ENCODE measurements at regions not wholly inside any gene's neighbourhood (a gene's known extent, or its start where the extent isn't known, plus 50 kb on each side); places are given as distances from the start of the nearest gene placed in this dataset.

DNA sequence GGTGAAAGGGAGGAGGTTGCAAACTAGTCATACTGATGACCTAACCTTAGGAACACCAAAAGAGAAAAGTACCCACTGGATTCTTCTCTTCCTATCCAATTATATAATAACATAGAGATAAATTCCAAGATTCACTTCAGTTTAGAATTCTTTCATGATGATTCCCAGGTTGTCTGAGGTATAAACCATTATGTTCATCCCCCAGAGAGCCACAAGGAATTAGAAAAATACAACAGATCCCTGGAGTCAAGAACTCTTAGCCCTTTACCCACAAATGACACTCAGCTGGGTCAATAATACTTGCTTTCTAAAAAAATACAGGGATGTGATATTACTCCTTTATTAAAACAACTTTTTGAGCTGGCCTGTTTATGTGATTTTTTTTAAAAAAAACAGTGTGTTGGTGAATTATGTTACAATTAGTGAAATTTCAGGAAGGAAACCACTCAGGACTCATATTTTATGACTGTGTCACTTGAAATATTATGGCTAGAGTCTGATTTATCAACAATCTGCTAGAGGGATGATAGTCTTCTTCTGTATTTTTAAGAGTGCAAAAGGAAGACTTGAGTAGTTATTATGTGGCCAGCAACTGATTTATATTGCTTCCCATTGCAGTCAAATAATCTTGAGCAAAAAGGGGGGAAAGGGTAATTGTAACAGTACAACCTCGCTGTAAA is 338.2 kb downstream of the NFIB start:
- Histone ChIP-seq H3K9me3 (ENCODE audit: control insufficient read depth, insufficient read depth, low read depth, low read length) (no peaks in the 10 kb centered on the region), H3K36me3 (ENCODE audit: control insufficient read depth in 2 of 2, insufficient read depth in 1 of 2, low read length in 2 of 2) (no peaks in the 10 kb centered on the region), H3K4me1 (ENCODE audit: control insufficient read depth, insufficient read depth, low read length) (peaks cover 25% of the 10 kb centered on the region), H3K27ac (ENCODE audit: extremely low read depth, low read depth, low read length) (no peak overlapping the region), H3K4me3 (ENCODE audit: low read depth, low read length) (no peak overlapping the region)
- POLR2A ChIA-PET = no interaction called here
- TF ChIP-seq, protein P1, sequence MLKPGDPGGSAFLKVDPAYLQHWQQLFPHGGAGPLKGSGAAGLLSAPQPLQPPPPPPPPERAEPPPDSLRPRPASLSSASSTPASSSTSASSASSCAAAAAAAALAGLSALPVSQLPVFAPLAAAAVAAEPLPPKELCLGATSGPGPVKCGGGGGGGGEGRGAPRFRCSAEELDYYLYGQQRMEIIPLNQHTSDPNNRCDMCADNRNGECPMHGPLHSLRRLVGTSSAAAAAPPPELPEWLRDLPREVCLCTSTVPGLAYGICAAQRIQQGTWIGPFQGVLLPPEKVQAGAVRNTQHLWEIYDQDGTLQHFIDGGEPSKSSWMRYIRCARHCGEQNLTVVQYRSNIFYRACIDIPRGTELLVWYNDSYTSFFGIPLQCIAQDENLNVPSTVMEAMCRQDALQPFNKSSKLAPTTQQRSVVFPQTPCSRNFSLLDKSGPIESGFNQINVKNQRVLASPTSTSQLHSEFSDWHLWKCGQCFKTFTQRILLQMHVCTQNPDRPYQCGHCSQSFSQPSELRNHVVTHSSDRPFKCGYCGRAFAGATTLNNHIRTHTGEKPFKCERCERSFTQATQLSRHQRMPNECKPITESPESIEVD (tag by site-specific recombination; IDR thresholded peaks at IDR 0.05) = no peak
- no peak for TF ChIP-seq ZNF501 (tag by site-specific recombination; IDR thresholded peaks at IDR 0.05)
- TF ChIP-seq ZNF138 (tag by site-specific recombination; IDR thresholded peaks at IDR 0.05; ENCODE audit: borderline replicate concordance) = no peak
- TF ChIP-seq, protein P2, sequence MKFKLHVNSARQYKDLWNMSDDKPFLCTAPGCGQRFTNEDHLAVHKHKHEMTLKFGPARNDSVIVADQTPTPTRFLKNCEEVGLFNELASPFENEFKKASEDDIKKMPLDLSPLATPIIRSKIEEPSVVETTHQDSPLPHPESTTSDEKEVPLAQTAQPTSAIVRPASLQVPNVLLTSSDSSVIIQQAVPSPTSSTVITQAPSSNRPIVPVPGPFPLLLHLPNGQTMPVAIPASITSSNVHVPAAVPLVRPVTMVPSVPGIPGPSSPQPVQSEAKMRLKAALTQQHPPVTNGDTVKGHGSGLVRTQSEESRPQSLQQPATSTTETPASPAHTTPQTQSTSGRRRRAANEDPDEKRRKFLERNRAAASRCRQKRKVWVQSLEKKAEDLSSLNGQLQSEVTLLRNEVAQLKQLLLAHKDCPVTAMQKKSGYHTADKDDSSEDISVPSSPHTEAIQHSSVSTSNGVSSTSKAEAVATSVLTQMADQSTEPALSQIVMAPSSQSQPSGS (tag by site-specific recombination; IDR thresholded peaks at IDR 0.05; ENCODE audit: low read depth) = no peak
- no peak for TF ChIP-seq BCL11A (tag by site-specific recombination; IDR thresholded peaks at IDR 0.05; ENCODE audit: low read depth)
- TF ChIP-seq, protein P3, sequence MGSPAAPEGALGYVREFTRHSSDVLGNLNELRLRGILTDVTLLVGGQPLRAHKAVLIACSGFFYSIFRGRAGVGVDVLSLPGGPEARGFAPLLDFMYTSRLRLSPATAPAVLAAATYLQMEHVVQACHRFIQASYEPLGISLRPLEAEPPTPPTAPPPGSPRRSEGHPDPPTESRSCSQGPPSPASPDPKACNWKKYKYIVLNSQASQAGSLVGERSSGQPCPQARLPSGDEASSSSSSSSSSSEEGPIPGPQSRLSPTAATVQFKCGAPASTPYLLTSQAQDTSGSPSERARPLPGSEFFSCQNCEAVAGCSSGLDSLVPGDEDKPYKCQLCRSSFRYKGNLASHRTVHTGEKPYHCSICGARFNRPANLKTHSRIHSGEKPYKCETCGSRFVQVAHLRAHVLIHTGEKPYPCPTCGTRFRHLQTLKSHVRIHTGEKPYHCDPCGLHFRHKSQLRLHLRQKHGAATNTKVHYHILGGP (tag by site-specific recombination; IDR thresholded peaks at IDR 0.05) = no peak
- TF ChIP-seq SP3 (tag by site-specific recombination; IDR thresholded peaks at IDR 0.05) = no peak
- TF ChIP-seq ZNF23 (tag by site-specific recombination; IDR thresholded peaks at IDR 0.05; ENCODE audit: borderline replicate concordance) = no peak
- TF ChIP-seq ZEB2 (tag by site-specific recombination; IDR thresholded peaks at IDR 0.05) = no peak
- TF ChIP-seq ZNF48 (tag by site-specific recombination; IDR thresholded peaks at IDR 0.05) = no peak
- no peak for TF ChIP-seq ZNF530 (tag by site-specific recombination; IDR thresholded peaks at IDR 0.05; ENCODE audit: low read depth)
- no peak for TF ChIP-seq ZNF174 (tag by site-specific recombination; IDR thresholded peaks at IDR 0.05)
- TF ChIP-seq ZSCAN16 (tag by site-specific recombination; IDR thresholded peaks at IDR 0.05) = no peak
- no peak for TF ChIP-seq PRDM1 (tag by site-specific recombination; IDR thresholded peaks at IDR 0.05)
- TF ChIP-seq GLIS1 (tag by site-specific recombination; IDR thresholded peaks at IDR 0.05) = no peak
- CTCF ChIA-PET = interaction anchor here (0.6 kb wide), 1 partner anchor 365 kb away, joined by 3 read pairs; no protein-coding TSS in a partner anchor

DNA sequence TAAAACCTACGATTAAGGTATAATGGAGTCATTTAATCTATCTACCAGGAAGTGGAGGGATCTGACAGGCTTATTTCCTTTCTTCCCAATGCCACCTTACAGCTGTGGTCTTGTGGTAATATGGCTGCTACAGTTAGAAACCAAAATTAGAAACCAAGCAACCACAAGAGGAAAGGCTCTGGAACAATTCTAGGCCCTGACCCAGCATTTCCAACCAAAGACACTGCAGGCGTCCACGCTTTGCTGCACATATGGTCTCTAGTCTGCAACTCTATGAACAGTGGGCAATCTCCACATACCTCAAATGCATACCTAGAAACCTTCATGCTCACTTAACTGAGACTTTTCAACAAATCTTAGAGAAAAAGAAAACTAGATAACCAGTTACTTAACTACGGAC is 339.1 kb downstream of the NFIB start:
- POLR2A ChIA-PET = no interaction called here

More for the DNA sequence above, 339.1 kb downstream of the NFIB start:
- CTCF ChIA-PET = no interaction called here
- peaks cover 19% of the 10 kb centered on the region for H3K4me1 ChIP-seq (ENCODE audit: control insufficient read depth, insufficient read depth, low read length)
- H3K27ac ChIP-seq (ENCODE audit: extremely low read depth, low read depth, low read length) = no peak overlapping the region
- no peaks in the 10 kb centered on the region for H3K36me3 ChIP-seq (ENCODE audit: control insufficient read depth in 2 of 2, insufficient read depth in 1 of 2, low read length in 2 of 2)
- no peak overlapping the region for H3K4me3 ChIP-seq (ENCODE audit: low read depth, low read length)
- H3K9me3 ChIP-seq (ENCODE audit: control insufficient read depth, insufficient read depth, low read depth, low read length) = no peaks in the 10 kb centered on the region
- no peak for TF ChIP-seq ZNF791 (tag by site-specific recombination; IDR thresholded peaks at IDR 0.05)
- TF ChIP-seq ZNF394 (tag by site-specific recombination; IDR thresholded peaks at IDR 0.05; ENCODE audit: borderline replicate concordance) = no peak
- no peak for TF ChIP-seq ZNF10 (tag by site-specific recombination; IDR thresholded peaks at IDR 0.05)
- TF ChIP-seq, protein P4, sequence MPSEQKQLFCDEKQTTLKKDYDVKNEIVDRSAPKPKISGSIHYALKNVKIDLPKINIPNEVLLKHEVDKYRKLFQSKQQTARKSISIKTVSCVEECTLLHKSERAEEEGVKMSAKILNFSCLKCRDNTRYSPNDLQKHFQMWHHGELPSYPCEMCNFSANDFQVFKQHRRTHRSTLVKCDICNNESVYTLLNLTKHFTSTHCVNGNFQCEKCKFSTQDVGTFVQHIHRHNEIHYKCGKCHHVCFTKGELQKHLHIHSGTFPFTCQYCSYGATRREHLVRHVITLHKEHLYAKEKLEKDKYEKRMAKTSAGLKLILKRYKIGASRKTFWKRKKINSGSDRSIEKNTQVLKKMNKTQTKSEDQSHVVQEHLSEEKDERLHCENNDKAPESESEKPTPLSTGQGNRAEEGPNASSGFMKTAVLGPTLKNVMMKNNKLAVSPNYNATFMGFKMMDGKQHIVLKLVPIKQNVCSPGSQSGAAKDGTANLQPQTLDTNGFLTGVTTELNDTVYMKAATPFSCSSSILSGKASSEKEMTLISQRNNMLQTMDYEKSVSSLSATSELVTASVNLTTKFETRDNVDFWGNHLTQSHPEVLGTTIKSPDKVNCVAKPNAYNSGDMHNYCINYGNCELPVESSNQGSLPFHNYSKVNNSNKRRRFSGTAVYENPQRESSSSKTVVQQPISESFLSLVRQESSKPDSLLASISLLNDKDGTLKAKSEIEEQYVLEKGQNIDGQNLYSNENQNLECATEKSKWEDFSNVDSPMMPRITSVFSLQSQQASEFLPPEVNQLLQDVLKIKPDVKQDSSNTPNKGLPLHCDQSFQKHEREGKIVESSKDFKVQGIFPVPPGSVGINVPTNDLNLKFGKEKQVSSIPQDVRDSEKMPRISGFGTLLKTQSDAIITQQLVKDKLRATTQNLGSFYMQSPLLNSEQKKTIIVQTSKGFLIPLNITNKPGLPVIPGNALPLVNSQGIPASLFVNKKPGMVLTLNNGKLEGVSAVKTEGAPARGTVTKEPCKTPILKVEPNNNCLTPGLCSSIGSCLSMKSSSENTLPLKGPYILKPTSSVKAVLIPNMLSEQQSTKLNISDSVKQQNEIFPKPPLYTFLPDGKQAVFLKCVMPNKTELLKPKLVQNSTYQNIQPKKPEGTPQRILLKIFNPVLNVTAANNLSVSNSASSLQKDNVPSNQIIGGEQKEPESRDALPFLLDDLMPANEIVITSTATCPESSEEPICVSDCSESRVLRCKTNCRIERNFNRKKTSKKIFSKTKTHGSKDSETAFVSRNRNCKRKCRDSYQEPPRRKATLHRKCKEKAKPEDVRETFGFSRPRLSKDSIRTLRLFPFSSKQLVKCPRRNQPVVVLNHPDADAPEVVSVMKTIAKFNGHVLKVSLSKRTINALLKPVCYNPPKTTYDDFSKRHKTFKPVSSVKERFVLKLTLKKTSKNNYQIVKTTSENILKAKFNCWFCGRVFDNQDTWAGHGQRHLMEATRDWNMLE (tag by site-specific recombination; conservative IDR thresholded peaks at IDR 0.05; ENCODE audit: low read depth) = no peak

Measured in HEK293 (cell line).